HEK293T (cell line): ENCODE measurements at regions not wholly inside any gene's neighbourhood (a gene's known extent, or its start where the extent isn't known, plus 50 kb on each side); places are given as distances from the start of the nearest gene placed in this dataset.

Experiments
- ARNT ChIP-seq: fragments of 450-650 bp; IDR thresholded peaks from 2 replicates; pipeline ENCODE4 v1.6.1; 2017; ENCODE audit warnings: mild to moderate bottlenecking
- BHLHE40 ChIP-seq: fragments of 450-650 bp; IDR thresholded peaks from 2 replicates; pipeline ENCODE4 v1.6.1; 2016; ENCODE audit warnings: mild to moderate bottlenecking, moderate library complexity, borderline replicate concordance
- CTBP1 ChIP-seq: fragments of 450-650 bp; IDR thresholded peaks from 2 replicates; pipeline ENCODE4 v1.6.1; 2016; ENCODE audit warnings: borderline replicate concordance
- ELF4 ChIP-seq: fragments of 450-650 bp; IDR thresholded peaks from 2 replicates; pipeline ENCODE4 v1.6.1; 2017; ENCODE audit warnings: antibody characterized with exemption
- FOXA1 ChIP-seq: fragments of 450-650 bp; IDR thresholded peaks from 2 replicates; pipeline ENCODE4 v1.6.1; 2016; ENCODE audit warnings: mild to moderate bottlenecking
- FOXK2 ChIP-seq: fragments of 450-650 bp; IDR thresholded peaks from 2 replicates; pipeline ENCODE4 v1.6.1; 2016; ENCODE audit warnings: mild to moderate bottlenecking
- FOXM1 ChIP-seq: fragments of 450-650 bp; IDR thresholded peaks from 2 replicates; pipeline ENCODE4 v1.6.1; 2017; ENCODE audit warnings: mild to moderate bottlenecking, borderline replicate concordance
- L3MBTL2 ChIP-seq: fragments of 450-650 bp; conservative IDR thresholded peaks from 2 replicates; pipeline ENCODE4 v1.6.1; 2016; ENCODE audit warnings: mild to moderate bottlenecking
- NFRKB ChIP-seq: fragments of 450-650 bp; IDR thresholded peaks from 2 replicates; pipeline ENCODE4 v1.6.1; 2016; ENCODE audit warnings: mild to moderate bottlenecking, moderate library complexity
- PKNOX1 ChIP-seq: fragments of 450-650 bp; IDR thresholded peaks from 2 replicates; pipeline ENCODE4 v1.6.1; 2016
- SP1 ChIP-seq: fragments of 450-650 bp; IDR thresholded peaks from 2 replicates; pipeline ENCODE4 v1.6.1; 2017
- SUZ12 ChIP-seq: fragments of 450-650 bp; IDR thresholded peaks from 2 replicates; pipeline ENCODE4 v1.6.1; 2016; ENCODE audit warnings: mild to moderate bottlenecking
- TARDBP ChIP-seq: fragments of 450-650 bp; IDR thresholded peaks from 2 replicates; pipeline ENCODE4 v1.6.1; 2016
- ZNF384 ChIP-seq: fragments of 450-650 bp; IDR thresholded peaks from 2 replicates; pipeline ENCODE4 v1.6.1; 2016

DNA sequence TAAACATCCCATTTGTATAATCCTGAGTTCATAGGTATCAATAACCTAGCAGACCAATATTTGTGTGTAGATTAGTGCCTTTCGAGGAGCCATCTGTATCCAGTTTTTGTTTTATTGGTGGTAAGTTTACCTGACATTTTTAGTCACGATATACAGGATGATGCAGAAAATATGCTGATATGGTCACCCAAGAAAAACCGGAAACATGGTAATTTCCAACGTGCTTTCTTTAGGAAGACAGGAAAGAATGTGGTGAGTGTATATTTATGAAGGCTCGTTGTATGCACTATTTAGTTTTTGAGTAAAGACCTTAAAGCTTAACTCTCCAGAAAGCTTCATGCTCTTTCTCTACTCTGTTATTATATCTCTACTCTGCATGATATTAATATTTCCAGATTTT is 180.2 kb upstream of the PHACTR1 start:
- TF ChIP-seq TARDBP, result no peak
- no peak for TF ChIP-seq BHLHE40
- no peak for TF ChIP-seq SP1
- no peak for TF ChIP-seq NFRKB
- TF ChIP-seq FOXM1, result no peak
- no peak for TF ChIP-seq SUZ12
- no peak for TF ChIP-seq ZNF384
- no peak for TF ChIP-seq PKNOX1
- no peak for TF ChIP-seq ARNT
- no peak for TF ChIP-seq CTBP1
- no peak for TF ChIP-seq ELF4
- no peak for TF ChIP-seq FOXK2
- no peak for TF ChIP-seq FOXA1
- TF ChIP-seq L3MBTL2, result no peak
